DMS79 treated with DMSO at 0.1 percent for 48 hours (cell line): ENCODE measurements at regions not wholly inside any gene's neighbourhood (a gene's known extent, or its start where the extent isn't known, plus 50 kb on each side); places are given as distances from the start of the nearest gene placed in this dataset.

Experiments
- DNase-seq: peaks from one replicate; lab custom pipeline; 2025; lab: John Stamatoyannopoulos, UW

DNA sequence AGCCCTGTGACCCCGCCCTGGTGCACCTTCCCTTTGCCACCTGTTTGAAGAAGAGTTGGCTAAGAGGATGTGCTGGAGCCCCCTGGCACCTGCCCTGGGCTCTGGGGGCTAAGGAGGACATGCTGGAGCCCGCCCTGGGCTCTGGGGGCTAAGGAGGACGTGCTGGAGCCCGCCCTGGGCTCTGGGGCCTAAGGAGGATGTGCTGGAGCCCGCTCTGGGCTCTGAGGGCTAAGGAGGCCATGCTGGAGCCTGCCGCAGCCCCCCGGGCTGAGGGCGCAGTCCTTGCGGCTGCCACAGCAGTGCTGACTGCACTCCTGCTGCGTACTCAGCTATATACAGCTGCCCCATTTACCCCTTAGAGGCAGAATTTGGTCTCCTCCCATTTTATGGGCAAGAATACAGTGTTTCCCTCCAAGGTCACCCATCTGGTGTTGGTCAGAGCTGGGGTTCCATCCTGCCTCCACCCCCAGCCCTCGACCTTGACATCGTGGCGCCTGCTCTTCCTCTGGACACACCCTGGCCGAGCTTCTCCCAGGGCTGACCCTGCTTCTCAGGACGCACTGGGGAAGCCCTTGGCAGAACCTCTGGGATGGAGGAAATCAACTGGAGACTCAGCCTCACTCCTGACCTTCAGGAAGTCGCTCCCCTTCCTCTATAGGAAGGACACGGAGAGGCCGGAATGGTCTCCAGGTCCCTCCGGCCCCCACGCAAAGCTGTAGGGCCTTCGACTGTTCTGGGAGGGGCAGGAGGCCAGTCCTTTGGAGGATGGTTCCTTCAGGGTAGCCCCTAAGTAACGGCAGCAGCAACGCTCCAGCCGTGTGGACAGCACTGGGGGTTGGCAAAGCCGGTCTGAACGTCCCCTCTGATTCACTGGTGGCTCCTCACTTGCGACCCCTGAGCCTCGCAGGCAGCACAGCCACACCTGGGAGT is 65.0 kb upstream of the HPCAL1 start:
- no peak for DNase-seq

DNA sequence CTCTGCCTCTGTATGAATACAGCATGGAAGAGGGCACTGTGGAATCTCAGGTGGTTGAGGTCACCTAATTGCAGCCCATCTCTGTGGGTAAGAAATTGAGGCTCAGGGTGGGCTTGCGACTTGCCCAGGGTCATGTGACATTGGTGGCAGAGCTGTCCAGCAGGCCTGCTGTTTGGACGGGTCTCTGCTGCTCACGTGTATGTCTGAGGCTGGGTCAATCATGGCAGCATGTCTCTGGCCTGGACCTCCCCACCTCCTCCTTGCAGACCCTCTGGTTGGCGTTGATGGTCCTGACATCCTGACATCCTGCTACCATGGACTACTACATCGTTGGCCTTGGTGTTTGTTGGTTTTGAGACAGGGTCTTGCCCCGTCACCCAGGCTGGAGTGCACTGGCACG is 64.3 kb upstream of the HPCAL1 start:
- DNase-seq = no peak

DNA sequence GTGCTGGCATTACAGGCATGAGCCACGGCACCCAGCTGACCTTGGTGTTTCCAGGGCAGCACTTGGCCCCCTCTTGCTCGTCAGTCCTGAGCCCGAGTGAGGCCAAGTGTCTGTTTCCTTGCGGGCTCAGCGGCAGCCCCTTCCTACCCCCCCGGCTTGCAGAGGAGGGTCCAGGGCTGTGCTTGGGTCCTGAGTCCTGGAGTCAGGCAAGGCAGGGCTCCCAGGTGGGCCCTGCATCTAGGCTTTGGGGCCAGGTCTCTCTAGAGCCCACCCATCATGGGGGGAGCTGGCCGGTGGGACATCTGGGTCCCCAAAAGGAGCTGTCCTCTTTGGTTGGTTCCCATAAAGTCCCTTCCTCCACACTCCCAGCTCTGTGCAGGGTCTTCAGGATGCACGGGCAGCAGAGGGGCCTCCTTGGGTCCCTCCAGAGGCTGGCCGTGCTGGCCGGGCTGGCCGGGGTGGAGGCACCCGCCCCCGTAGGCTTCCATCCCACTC is 63.7 kb upstream of the HPCAL1 start:
- no peak for DNase-seq

DNA sequence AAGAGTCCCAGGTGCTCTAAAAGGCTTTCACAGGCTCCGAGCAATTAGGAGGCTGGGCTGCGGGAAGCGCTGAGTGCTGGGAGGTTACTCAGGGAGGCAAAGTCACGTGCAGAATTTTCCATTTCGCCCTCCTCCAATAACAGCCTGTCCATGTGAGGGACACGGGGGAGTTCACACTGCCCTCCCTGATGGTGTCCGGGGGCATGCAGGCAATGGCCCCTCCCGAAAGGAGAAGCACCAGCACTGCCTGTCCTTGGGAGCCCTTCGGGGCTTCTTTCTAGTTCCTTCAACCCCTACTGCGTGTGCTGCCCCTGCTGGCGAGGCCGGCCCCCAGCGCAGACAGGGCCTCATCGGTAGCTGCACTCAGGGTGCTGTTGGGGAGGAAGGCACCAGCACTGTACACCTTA is 63.1 kb upstream of the HPCAL1 start:
- DNase-seq = no peak

DNA sequence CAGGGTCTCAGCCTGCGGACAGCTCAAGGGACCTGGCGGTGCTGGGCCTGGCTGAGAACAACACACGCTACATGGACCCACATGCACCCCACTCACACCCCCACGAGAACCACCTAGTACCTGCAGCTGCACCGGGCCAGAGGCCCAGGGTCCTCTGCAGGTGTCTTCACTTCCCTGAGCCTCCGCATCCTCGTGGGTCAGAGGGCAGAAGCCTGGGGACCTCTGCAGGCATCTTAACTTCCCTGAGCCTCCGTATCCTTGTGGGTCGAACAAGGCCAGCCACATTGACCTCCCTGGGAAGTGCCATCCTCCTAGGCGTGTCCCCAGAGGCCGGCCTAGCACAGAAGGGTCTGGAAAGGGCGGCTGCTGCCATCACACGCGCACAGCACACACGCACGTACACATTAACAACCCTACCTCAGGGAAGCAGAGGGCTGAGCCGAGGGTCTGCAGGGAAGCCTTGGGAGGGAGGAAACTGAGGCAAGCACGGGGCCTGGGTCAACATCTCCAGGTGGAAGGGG is 62.5 kb upstream of the HPCAL1 start:
- no peak for DNase-seq

DNA sequence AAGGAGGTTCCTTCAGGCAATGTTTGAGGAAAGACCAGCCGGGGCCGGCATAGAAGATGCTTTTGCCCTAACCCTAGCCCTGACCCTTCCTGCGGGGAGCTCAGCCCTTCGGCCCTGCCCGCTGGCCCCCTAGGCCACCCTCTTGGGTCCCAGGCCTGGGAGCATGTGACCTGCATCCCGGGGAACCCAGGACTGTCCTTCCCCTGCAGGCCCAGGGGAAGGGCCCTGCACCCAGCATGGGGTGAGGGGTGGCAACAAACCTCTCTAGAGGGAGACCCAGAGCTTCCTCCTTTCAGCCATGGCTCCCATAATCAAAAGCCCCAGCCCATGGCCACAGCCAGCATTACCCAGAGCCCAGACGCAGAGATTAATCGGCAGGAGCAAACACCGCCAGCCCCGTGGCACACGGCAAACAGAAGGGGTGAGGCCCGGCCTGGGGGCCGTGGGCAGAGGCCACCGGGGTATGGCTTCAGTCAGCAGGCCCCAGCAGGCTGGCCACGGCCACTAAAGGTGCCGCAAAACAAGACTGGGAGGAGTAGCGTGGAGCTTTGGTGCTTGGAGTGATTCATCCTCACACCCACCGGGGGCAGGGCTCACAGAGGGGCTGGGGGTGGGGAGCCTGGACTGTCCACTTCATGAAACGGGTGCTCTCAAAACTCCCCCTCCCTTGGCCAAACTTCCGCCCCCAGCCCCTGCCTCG is 61.6 kb upstream of the HPCAL1 start:
- DNase-seq = no peak

DNA sequence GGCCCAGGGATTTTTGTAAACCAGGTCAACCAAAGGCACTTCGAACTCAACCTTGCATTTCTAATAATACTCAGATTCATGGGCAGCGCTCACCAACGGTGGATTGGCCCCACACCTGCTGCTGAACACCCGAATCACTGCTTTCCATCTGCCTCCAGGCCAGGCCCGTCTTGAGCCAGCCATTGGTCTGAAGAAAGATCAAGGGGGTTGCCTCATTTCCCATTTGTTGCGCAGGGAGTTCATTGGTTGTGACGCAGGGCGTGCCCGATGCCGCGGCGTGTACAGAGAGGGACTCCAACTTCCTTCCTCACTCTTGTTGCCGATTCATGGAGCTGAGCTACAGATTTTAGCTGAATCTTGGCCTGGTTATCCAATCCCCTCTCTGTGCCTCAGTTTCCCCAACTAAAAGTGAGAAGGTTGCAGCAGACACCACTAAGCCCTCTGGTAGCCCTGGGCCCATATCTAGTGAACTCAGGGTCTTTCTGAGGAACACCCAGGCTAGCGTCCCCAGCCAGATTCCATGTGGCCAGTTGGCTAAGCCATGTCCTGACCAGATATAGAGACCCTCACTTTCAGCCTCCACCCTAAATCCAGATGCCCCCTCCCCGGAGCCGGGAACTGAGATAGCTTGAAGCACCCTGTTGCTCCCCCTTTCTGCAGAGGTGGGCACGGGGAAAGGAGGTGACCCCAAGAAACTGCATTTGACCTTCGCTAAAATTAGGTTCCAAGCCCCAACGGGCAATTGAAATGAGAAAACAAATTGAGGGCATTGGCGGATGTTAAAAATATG is 60.9 kb upstream of the HPCAL1 start:
- DNase-seq = no peak

DNA sequence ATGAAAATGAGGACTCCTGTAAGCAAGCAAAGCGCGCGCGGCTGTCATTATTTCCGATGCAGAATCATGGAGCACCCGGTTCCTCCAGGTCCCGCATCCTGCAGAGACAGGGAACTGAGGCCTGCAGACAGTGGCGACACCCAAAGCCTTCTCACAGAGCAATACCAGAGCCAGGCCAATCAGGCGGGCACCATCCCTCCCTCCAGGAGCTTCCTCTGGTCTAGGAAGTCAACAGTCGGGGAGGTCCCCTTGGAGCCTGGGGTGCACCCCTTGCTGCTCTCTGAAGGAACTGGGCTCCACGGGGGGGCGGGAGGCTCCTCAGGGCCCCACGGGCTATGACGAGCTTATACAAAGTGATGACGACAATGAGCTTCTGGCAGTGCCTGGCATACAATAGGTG is 60.3 kb upstream of the HPCAL1 start:
- no peak for DNase-seq

DNA sequence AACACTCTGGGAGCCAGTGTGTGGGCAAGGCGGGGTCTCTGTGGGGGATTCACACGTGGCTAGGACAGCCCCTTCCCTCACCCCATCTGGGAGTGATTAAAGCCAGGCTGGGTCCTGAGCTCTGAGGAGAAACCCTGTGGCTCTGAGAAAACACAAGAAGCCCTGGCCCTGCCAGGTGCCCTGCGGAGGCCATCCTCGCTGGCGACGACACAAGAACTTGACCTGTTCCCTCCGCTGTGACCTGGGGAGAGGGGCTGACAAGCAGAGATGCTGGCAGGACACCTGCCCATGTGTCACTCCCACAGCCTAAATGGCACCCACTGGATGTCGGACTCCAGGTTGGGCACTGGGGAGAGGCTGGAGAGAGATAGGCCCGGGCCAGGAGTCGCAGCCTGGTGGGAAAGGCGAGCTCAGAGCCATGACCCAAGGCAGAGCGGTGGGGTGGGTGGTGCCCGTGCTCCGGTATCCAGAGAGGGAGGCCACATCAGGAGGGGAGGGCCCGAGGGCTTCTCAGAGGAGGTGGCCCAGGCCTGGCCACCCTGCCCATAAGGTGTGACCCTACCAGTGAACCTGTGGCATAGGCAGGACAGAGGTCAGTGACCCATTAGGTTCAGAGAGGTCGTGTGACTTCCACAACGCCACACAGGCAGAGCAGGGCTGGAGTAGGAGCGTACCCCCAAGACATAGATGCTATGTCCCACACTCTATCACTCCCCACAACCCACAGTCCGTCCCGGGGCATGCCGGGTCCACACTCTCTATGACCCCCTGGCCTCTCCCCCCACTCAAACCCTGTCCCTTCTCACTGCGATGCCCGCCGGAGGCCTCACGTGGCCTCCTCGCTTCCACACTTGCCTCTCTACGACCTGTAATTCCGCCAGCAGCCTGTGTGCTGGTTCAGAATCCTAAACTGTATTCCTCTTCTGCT is 59.4 kb upstream of the HPCAL1 start:
- DNase-seq = no peak

DNA sequence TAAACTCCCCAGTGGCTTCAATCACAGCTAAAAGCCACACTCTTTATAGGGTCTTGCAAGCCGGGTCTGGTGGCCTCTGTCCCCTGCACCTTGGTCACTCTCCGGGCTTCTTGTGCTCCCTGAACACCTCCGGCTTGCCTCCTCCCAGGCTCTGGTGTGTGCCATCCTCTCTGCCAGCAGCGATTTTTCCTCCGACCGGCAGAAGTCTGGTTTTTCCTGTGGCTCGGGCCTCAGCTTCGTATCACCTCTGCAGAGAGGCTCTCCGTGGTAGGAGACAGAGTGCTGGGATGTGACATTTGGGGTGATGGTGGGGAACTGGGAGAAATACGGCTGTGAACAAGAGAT is 58.8 kb upstream of the HPCAL1 start:
- no peak for DNase-seq

DNA sequence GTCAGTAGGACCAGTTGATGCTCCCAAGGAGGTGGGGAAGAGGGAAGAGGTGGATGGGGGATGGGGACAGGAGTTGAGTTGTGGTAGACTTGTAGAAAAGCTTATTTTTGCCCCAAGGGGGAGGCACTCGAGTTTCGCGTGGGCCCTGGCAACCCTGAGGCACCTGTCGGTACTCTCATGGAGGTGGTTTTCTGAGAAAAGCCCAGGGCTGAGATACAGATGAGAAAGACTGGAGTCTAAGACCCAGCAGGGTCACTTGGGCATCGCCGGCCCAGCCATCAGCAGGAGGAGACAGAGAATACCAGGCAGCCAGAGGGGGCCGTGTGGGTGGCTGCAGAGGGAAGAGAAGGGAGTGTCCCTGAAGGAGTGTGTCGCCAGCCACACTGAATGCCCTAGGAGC is 57.7 kb upstream of the HPCAL1 start:
- no peak for DNase-seq

DNA sequence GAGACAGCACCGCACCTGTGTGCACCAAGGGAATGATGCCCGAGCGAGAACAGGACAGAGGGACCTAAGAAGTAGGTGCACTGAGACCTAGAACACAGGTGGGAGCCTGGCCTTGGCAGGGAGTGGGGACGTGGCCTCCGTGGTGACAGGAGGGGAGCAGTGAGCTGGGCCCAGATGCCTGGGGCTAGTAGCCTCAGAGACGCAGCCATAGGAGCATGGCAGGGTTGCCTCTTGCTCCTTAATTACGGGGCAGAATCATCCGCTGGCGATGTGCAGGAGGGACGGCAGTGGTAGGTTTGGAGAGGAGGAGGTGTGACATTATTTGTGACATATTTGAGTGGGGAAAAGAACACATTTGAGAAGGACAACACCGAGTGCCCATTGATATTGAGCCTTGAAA is 57.0 kb upstream of the HPCAL1 start:
- DNase-seq = no peak

DNA sequence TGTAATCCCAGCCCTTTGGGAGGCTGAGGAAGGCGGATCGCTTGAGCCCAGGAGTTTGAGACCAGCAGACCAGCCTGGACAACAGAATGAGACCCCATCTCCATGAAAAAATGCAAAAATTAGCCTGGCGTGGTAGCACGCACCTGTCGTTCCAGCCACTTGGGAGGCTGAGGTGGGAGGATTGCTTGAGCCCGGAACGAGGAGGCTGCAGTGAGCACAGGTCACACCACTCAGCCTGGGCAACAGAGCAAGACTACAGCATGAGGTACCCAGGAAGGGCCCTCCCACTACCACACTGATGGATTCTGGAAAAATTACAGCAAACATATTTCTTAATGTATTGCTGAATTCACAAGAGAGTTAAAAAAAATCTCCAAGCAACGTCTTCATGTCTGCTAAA is 56.3 kb upstream of the HPCAL1 start:
- no peak for DNase-seq

DNA sequence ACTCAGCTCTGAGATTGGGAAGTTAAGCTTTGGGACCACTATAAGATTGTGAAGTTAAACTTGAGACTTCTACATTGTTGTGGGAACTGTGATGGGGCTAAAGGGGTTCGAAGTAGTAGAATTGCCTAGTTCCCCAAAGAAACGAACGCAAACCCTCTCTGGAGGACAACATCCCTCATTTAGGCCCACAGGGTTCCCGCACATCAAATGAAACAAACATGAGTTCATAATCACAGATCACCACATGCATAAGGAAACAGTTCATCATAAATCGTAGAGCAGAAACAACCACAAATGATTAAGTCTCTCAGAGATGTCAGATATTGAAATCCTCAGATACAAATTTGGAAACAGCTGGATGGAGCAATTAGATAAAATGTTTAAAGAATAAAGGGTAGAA is 55.9 kb upstream of the HPCAL1 start:
- DNase-seq = no peak

DNA sequence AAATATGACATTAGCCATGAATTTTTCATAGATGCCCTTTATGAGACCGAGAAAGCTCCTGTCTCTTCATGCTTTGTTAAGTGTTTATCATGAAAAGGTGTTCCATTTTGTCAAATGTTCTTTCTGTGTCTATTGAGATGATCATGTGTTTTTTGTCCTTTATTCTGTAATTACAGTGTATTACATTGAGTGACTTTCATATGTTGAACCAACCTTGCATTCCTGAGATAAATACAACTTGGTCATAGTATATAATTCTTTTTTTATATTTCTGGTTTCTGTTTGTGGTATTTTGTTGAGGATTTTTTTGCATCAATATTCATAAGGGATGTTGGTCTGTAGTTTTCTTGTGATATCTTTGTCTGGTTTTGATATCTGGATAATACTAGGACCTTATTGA is 52.9 kb upstream of the HPCAL1 start:
- no peak for DNase-seq

DNA sequence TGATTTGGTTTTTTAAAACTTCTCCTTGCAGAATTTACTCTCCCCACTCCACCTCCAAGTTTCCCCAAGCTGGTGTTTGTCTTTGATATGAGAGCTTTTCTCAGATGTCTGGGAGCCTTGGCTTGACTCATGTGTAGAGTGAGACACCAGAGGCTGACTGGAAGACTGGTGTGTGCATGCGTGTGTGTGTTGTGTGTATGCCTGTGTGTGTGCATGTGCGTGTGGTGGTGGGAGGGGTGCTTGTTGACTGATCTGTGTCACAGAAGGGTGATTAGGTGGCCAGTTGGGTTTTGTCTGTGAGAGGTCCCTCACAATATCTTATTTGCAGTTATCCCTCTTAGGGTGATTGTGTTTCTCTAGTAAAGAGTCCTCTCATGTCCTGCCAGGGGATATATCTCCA is 50.5 kb upstream of the HPCAL1 start:
- DNase-seq = no peak

DNA sequence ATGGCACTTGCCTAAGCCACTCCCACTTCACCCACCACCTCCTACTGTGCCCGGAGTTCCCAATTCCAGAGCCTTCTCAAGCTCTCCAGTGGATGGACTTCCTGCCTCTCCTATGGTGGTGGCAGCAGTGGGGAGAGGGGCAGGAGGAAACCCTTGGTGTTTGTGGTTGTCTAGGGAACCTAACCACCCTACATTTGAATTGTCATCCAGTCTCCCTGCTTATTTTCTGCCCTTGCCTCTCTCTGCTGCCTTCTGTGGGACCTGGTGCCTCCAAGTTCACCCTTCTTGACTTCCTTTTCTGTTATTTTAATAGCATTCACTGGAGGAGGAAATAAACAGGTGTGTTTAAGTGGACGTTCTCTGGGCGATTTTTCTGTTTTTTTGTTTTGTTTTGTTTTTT is 50.0 kb upstream of the HPCAL1 start:
- no peak for DNase-seq
